ENCODE measurements at regions not wholly inside any gene's neighbourhood (a gene's known extent, or its start where the extent isn't known, plus 50 kb on each side); places are given as distances from the start of the nearest gene placed in this dataset.

- Histone ChIP-seq H3K27me3 (replicated peaks; ENCODE audit: control insufficient read depth, insufficient read depth, low read length) (no peaks in the 10 kb centered on the region), H3K4me3 (replicated peaks; ENCODE audit: low read depth, low read length) (no peak overlapping the region), H3K36me3 (ENCODE audit: control insufficient read depth, insufficient read depth, low read length) (no peaks in the 10 kb centered on the region)
- no peak for DNase-seq (ENCODE audit: extremely low read depth, insufficient read length)
- no peak for TF ChIP-seq CTCF (IDR thresholded peaks at IDR 0.05; ENCODE audit: insufficient read depth, low read length, poor library complexity, severe bottlenecking)
Observed at GRCh38 chr13:109678459-109678858, 107.9 kb downstream of the IRS2 start.

GRCh38 chr13:109677206-109677605 lies 109.2 kb downstream of the IRS2 start:
- no peak for TF ChIP-seq CTCF (IDR thresholded peaks at IDR 0.05; ENCODE audit: insufficient read depth, low read length, poor library complexity, severe bottlenecking)
- H3K27me3 ChIP-seq (replicated peaks; ENCODE audit: control insufficient read depth, insufficient read depth, low read length): no peaks in the 10 kb centered on the region
- no peak overlapping the region for H3K4me3 ChIP-seq (replicated peaks; ENCODE audit: low read depth, low read length)
- DNase-seq (ENCODE audit: extremely low read depth, insufficient read length): no peak
- no peaks in the 10 kb centered on the region for H3K36me3 ChIP-seq (ENCODE audit: control insufficient read depth, insufficient read depth, low read length)

- no peak for DNase-seq (ENCODE audit: extremely low read depth, insufficient read length)
- Histone ChIP-seq H3K4me3 (replicated peaks; ENCODE audit: low read depth, low read length) (no peak overlapping the region), H3K27me3 (replicated peaks; ENCODE audit: control insufficient read depth, insufficient read depth, low read length) (no peaks in the 10 kb centered on the region), H3K36me3 (ENCODE audit: control insufficient read depth, insufficient read depth, low read length) (no peaks in the 10 kb centered on the region)
- no peak for TF ChIP-seq CTCF (IDR thresholded peaks at IDR 0.05; ENCODE audit: insufficient read depth, low read length, poor library complexity, severe bottlenecking)
Observed at GRCh38 chr13:109673477-109673876, 112.9 kb downstream of the IRS2 start.

- no peak for DNase-seq (ENCODE audit: extremely low read depth, insufficient read length)
- no peak for TF ChIP-seq CTCF (IDR thresholded peaks at IDR 0.05; ENCODE audit: insufficient read depth, low read length, poor library complexity, severe bottlenecking)
- Histone ChIP-seq H3K27me3 (replicated peaks; ENCODE audit: control insufficient read depth, insufficient read depth, low read length) (no peaks in the 10 kb centered on the region), H3K36me3 (ENCODE audit: control insufficient read depth, insufficient read depth, low read length) (no peaks in the 10 kb centered on the region), H3K4me3 (replicated peaks; ENCODE audit: low read depth, low read length) (no peak overlapping the region)
Observed at GRCh38 chr13:109672545-109672944, 113.8 kb downstream of the IRS2 start.

- no peak overlapping the region for H3K4me3 ChIP-seq (replicated peaks; ENCODE audit: low read depth, low read length)
- no peaks in the 10 kb centered on the region for H3K36me3 ChIP-seq (ENCODE audit: control insufficient read depth, insufficient read depth, low read length)
- DNase-seq (ENCODE audit: extremely low read depth, insufficient read length): no peak
- no peaks in the 10 kb centered on the region for H3K27me3 ChIP-seq (replicated peaks; ENCODE audit: control insufficient read depth, insufficient read depth, low read length)
- no peak for TF ChIP-seq CTCF (IDR thresholded peaks at IDR 0.05; ENCODE audit: insufficient read depth, low read length, poor library complexity, severe bottlenecking)
Observed at GRCh38 chr13:109671919-109672318, 114.5 kb downstream of the IRS2 start.

GRCh38 chr13:109670776-109671175 lies 115.6 kb downstream of the IRS2 start:
- Histone ChIP-seq H3K4me3 (replicated peaks; ENCODE audit: low read depth, low read length) (no peak overlapping the region), H3K27me3 (replicated peaks; ENCODE audit: control insufficient read depth, insufficient read depth, low read length) (no peaks in the 10 kb centered on the region), H3K36me3 (ENCODE audit: control insufficient read depth, insufficient read depth, low read length) (no peaks in the 10 kb centered on the region)
- DNase-seq (ENCODE audit: extremely low read depth, insufficient read length): no peak
- no peak for TF ChIP-seq CTCF (IDR thresholded peaks at IDR 0.05; ENCODE audit: insufficient read depth, low read length, poor library complexity, severe bottlenecking)
